ENCODE measurements at regions not wholly inside any gene's neighbourhood (a gene's known extent, or its start where the extent isn't known, plus 50 kb on each side); places are given as distances from the start of the nearest gene placed in this dataset.

DNA sequence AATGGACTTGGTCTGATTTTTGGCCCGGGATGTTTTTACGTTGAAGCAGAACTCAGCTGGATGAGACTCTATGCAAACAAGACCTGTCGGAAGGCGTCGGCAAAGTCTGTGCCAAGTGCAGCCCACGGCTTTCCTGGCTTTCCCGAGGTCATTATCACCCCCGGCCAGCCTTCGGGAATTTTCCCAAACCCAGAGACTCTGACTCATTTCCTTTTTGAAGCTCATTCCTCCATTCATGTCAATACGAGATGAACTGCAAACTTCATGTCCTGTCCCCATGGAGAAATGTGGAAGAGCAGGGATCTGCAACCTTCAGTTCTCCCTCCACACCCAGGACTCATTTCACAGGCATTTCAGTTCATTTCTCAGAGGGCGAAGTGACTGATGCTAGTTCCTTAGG is 95.3 kb downstream of the IRX2 start:
- no peak for DNase-seq

DNA sequence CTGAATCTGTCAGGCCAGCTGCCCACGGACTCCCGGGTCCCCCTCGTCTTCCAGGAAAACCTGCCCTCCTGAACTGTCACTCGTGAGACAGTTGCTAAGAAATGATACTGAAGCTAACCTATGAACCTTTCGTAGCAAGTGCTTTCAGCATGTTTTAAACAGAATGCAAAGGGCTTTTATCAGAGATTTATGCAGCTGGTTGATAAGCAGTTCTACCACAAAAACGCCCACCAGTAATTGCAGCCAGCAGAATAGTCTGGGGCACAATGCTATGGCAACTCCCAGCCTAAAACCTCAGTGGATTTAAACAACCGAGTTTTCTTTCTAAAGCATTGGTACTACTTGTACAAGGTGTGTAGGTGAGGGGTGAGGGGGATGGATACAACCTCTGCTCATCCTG is 97.5 kb downstream of the IRX2 start:
- DNase-seq: no peak

DNA sequence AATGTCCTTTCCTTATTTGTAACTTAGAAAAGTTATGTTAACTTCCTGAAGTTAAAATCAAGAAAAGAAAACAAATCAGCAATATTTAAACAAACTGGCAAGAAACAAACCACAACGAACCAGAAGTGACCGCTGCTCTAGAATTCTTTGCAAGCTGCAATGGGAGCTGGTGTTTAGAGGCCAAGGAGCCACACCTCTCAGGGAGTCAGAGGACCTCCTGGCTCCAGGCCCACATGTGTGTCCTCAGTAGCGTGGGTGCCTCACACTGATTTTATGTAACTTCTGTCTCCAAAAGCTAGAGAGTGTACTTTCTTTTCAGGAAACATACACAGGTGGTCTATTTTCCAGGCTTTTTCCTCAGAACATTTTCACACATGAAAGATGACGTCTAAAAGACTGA is 100.4 kb downstream of the IRX2 start:
- no peak for DNase-seq

DNA sequence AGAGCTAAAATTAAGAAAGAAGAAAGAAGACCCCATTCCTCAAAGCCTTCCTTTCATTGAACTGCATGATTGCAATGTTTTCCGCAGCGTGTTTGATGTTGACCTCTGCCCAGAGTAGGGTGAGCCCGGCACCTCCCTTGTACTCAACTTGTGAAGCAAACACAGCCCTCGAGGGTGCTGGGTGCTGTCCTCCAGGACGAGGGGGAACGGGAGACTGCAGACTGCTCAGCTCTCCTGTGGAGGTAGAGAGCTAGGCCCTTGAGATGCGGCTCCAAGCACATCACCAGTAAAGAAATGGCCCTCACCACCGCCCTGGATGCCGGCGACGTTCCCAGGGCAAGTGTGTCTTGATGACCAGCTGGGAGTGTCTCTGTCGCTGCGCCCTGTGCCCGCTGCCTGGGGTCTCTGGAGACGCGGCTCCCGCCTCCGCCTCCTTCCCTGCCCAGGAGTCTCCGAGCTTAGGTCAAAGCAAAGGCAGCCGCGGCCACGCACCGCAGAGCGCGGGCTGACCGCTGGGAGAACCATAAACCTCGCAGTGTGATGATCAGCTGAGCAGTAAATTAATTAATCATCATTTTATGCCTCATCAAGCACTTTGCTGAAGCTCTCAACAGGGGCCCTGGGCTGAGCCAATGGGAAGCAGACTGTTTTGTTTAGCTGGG is 108.7 kb downstream of the IRX2 start:
- DNase-seq: no peak

DNA sequence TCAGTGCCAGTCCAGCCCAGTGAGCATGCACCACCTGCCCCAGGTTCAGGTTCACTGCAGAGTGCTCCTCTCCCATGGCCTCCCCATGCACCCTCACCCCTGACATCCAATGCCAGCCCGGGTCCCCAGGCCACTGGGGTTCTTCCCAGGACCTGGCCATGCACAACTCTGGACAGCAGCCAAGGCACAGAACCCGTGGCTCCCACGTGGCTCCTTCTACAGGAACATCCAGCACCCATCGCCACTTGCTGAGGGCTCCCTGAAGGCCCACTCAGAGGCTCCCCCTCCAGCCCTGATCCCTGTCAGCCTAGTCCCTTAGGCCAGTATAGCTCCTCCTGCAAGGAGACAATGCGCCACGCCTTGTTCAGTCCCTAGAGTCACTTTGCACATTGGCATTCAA is 110.8 kb downstream of the IRX2 start:
- DNase-seq: no peak

DNA sequence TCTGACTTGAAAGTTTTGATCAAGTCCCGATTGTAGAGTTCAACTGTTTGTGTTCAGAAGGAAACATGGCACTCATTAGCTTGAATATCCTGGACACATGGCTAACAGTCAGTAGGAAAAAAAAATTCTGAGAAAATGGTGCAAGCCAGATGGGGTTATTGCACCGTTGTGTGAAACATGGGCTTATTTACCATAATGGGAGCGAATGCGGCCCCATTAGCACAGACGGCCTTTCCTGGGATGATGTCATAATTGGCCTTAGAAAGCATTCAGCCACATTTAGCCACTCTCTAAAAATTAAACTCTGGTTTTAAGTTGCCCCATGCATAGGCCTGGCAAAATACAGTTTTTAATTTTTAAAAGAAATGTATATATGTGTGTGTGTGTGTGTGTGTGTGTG is 112.1 kb downstream of the IRX2 start:
- no peak for DNase-seq

DNA sequence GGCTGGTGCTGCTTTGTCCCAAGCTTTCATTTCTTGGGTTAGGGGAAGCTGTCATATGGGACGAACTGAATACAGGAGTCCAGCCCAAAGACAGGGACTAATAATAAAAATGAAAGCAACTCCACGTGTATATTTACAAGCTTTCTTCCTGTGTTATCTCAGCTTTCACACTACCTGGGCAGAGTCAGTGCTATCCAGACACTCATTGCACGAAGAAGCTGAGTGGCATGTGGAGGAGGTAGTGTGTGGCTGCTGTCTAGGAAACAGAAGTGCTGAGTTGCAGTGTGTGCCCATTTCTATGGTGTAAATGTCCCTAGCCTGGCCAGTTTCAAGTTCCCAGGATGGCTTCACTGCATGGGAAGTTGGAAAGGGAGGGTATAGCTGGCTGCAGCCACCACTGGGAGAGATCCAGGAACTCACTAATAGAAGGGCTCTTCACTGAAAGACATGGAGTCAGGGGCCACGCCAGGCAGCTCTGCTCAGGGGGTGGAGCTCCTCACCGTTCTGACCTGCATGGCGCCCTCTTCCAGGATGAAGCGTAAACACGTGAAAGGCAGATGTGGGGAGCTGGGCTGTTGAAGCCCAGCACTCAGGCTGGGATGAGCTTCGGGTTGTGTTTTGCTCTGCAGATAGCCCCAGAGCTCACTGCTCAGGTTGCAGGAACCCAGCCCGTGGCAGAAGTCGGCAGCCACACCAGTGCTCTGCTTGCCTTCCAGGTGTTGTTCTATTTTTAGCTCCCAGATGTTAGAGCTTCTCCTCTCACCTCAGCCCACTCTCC is 116.9 kb downstream of the IRX2 start:
- DNase-seq: no peak

DNA sequence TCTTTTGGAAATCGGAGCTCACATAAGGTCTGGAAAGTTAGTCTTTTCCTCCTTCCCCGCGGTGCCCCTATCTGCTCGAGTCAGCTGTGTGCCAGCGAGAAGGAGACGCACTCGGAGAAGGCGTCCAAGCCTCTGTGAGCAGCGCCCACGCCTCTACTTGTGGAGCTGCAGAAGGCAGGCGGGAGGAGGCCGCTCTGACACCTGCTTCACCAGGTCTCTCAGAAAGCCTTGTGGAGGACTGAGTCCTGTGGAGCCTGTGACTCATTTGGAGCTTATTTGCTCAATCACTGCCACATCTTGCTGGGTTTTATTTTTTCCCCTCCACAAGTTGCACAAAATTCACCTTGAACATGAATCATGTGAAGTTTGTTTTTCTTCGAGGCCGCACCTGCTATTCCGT is 117.5 kb downstream of the IRX2 start:
- DNase-seq: no peak

DNA sequence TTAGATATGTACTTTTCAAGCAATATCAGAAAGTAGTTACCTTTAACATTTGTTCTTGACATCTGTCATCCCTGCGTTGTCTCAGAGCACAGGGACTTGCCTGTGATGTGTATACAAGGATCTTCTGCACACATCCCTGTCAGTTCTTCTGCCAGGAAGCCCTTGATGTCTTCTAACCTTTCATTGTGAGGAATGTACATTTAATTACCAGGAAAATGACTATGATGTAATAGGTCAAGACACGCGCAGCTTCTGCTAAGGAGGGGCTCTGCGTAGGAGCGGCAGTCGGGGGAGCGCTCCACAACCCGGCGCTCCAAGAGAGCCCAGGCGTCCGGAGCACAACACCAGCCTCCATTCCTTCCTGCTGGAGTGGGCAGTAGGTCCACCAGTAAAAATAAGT is 119.7 kb downstream of the IRX2 start:
- no peak for DNase-seq

DNA sequence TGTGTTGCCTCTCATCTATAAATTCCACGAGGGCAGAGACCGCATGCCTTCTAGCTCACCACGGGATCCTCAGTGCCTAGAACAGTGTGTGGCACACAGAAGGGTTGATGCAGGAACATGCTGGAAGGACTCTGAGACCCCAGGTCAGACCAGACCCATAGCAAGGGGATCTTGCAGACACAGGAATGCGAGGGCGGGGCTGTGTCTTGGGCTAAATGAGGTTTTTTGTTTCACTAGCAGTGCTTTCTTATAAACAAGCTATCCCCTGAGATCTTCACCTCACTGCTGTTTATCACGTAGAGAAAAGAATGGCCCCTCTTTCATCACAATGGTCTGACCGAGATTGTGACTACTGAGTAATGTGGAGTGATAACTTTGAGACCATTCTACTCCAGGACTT is 122.4 kb downstream of the IRX2 start:
- no peak for DNase-seq

DNA sequence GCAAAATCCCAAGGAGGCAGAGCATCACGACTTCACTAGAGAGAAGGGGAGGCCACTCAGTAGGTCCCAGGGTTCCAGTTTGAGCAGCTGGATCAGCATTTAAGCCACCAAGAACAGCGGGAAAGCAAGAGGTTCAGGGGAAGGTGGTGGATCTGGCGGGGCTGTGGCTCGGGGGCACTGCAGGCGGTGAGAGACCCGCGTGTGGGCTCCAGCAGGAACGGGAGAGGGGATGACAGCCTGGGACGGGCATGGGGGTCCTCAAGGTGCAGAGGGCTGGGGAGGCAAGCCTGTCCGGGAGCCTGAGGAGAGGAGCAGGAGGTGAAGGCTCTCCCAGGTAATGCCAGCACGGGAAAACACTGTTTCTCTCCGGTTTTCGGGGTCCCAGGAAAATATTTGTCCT is 123.6 kb downstream of the IRX2 start:
- no peak for DNase-seq

DNA sequence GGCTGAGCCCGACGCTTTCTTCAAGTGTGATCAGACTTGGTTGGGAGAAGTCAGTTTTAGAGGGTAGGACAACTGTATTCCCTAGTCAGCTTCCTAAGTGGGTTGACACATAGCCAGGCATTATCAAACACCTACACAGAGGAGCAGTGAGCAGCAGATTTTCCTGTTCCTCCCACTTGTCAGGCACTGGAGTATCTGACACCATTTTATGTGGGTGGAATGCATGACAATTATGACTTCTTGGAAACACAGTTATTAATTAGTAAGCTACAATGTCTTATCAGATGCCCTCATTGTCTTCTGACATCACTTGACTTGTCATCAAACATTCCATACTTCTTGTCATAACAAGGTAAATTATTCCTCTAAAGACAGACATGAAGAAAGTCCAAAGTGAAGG is 124.9 kb downstream of the IRX2 start:
- DNase-seq: no peak

DNA sequence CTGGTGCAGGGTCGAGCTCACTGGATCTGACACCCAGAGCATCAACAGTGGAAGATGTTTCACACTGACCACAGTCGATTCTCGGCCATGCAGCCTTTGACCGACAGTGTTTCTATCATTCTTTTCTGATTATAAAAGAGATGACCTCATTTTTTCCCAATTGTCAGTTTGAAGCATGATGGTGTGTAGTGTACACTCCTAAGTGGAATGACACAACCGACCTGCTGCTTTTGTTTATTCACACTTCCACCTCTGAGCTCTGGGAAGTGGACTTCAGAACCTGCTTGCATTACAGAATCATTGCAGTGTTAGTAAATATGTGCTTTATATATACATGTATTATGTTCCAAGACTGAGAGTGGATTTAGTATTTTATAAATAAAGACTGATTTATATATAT is 128.6 kb downstream of the IRX2 start:
- DNase-seq: no peak

DNA sequence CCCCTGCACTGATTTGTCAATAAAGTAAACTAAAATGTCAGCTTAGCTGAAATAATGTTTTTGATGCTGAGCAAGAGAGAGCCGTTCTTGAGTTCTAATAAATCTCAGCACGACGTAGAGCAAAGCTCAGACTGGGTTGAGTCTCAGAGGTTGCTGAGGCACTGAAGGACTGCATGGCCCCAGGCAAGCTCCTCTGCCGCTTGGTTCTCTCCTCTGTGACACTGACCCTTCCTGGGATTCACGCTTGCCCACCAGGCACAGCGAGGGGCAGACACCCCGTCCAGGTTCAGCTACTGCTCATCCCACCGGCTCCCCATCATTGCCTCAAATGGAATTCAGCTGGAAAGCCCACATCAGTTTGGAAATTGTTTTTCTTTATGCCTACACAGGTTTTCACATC is 129.8 kb downstream of the IRX2 start:
- DNase-seq: no peak

DNA sequence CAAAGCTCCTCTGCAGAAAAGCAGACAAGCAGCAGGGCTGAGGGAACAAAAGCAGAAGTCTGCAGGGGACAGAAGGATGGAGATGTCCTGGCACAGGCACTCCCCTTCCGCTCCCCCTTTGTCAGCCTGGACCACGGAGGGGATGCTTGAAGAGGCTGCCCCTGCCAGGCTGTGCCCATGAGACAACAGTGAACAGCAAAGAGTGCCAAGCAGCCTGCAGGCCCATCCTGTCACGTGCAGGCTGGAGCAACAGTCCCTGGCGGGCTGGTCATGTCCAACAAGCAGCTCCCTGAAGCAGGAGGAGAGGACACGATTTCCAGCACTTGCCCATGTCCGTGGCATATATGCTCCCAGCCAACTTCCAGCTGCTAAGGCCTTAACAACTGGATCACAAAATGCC is 132.3 kb downstream of the IRX2 start:
- DNase-seq: no peak

DNA sequence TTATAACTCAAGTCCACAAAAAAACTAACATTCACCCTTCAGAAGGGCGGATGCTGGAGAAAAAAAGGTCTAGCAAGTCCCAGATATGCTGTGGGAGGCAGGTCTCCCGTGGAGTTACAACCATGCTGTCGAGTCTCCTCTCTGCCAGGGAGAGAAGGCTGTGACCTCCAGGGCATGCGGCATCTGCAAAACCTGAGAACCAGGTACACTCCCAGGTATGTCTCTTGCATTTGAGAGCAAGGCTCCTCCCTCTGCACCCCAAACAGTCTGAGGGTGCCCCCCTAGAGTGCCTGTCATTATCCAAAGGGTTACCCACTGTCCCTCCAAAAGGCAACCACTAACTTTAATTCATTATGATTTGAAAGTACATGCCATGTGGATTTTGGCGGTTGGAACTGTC is 134.0 kb downstream of the IRX2 start:
- DNase-seq: no peak

DNA sequence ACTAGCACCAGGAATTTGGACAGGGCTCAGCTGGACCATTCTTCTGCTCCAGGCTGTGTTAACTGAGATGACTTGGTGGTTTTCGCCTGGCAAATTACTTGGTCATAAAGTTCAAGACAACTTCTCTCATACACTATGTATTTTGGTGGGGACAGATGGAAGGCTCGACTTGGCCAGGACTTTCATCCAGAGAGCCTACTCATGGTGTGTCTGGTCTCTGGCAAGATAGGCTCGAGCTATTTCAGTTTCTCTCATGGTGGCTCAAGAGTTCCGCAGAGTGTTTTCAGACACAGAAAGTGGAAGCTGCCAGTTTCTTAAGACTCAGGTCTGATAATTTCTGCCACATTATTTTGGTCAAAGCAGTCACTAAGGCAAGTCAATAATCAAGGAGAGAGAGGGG is 135.6 kb downstream of the IRX2 start:
- no peak for DNase-seq

DNA sequence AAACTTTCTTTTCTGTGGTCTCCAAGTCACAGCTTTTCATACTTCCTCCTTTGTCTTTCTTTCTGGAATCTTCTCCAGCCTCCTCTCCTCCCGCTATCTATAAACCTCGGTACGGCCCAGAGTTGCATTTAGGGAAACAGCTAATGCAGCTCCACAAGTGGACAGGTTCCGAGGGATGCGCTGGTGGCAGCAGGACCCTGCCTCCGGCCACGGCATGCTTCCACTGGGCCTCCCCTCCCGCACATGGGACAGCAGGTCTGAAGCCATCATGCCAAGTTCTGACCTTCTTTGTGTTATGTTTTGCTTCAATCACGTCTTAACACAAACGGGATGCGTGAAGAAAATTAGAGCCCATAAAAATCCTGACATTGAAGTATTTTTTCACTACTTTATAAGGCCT is 136.9 kb downstream of the IRX2 start:
- DNase-seq: no peak

DNA sequence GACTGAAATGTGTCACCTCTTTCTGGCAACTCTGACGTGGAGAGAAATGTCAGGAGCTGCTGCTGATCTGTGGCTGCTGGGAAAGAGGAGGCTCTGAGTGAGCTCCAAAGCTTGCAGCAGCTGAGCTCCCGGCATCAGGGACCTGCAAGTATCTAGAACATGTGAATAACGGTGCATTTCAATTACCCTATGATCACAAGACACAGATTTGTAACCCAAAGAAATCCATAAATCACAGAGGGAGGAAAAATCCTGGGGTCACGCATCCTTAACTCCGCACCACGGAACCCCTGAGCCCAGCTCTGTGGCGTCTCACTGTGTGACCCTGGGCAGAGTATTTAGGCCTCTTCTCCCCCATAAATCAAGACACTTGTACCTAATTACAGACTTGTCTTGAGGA is 139.8 kb downstream of the IRX2 start:
- DNase-seq: no peak

DNA sequence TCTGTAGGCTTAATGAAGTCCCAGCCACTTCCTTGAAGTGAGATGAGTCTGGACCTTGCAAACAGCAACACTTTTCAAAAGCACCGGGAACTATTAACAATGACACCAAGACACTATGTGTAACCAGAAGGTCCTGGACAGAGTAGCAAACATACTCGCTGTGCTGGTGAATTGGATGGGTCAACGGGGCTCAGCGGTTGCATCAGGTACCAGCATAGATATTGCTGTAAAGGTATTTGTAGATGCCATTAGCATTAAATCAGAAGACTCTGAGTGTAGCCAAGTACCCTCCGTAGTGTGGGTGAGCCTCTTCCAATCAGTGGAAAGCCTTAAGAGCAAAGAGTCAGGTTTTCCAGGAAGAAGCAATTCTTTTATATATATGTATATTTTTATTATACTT is 140.5 kb downstream of the IRX2 start:
- DNase-seq: no peak

DNA sequence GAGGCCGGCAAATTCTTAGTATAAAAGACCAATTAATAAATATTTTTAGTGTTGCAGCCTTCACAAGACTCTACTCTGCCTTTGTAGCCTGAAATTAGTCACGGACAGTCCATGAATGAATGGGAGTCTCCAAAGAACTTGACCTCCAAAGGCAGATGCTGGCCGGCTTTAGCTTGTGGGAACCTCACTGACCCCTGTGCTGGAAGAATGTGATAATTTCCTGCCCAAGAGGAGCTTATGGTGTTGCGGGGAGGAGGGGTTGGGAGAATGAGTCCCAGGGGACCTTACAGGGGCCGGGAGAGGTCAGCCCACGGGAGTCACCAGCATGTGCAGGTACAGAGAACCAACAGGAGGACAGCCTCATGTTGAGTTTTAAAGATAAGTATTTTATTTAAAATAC is 143.1 kb downstream of the IRX2 start:
- DNase-seq: no peak

DNA sequence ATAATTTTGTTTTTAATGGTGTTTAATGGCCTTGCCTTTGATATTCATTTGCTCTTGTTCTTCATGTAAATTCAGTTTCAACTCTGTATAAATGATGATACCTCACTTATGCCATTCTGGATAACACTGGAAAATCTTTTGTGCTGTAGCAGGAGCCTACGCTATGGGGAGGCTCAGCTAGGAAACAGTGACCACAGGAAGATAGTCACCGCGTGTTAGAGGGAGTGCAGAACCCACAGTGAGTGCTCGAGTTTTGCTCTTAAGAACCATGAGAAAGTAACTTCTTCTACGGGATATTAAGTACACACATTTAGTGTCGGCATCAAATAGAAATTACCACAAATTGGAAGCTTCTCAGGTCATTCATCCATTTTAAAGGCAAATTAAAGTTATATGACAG is 143.9 kb downstream of the IRX2 start:
- DNase-seq: no peak

DNA sequence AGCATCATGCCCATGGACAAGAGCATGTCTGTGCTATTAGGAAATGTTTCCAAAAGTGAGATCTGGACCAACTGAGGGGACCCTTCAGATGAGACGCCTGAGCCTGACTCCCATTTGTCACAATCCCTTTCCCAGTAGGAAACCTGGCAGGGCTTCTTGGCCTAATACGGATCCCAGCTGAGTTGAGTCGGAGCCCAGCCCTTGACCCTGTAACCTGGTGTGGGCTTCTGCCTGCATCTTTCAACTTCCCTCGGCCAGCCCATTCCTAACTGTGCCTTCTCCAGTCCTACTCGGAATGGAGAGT is 148.3 kb downstream of the IRX2 start:
- DNase-seq: no peak

DNA sequence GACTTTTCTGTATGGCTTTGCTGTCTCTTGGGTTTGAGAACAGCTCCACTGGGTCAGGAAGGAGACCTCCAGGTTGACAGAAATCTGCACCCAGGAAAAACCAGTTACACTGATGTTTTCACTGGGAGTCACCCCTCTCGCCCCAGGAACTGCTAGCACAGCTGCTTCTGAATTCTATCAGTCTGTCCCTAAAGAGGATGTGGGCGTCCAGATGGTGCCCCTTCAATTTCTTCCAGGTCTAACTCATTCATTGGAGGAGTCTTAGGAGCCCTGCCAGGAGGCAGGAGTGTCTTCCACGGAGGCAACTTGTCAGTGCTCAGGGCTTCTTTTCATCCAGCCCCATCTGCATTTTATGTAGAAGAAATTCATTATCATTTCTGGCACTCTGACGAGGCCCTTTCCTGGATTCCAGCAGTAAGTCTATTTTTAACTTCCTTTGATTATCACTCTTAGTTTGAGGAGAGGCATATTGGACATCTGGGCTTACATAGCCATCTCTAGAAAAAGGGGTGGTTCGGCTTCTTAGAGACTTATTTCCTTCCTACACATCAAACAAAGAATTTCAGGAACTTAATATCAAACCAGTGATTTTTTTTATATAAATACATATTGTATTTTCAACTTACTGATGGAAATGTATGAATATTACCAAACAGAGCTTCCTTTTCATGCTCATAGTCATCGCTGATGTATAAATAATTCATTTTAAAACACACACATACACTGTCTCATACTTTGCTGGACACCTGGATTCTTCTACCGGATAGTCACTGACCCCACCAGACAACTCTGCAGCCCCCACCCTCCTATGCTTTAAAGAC is 148.8 kb downstream of the IRX2 start:
- DNase-seq: no peak
